GM12865 (cell line): ENCODE measurements at regions not wholly inside any gene's neighbourhood (a gene's known extent, or its start where the extent isn't known, plus 50 kb on each side); places are given as distances from the start of the nearest gene placed in this dataset.

Experiments
- DNase-seq: peaks from one replicate; pipeline ENCODE4 v3.0.0; 2010; ENCODE audit warnings: low read depth
- H3K4me3 ChIP-seq: 2 replicates; pipeline ENCODE4 v1.5.1; 2011; ENCODE audit warnings: mild to moderate bottlenecking, low read depth, low read length, control low read depth
- CTCF ChIP-seq: IDR thresholded peaks from 2 replicates; pipeline ENCODE4 v1.5.1; 2011; ENCODE audit warnings: low read length, control low read depth, low read depth, inconsistent platforms; ENCODE audit not compliant: insufficient read depth; ENCODE audit errors: missing control alignments

GRCh38 chr5:121497176-121497575, 354.5 kb upstream of the FTMT start:
- no peak for TF ChIP-seq CTCF
- H3K4me3 ChIP-seq: no peak overlapping the region
- no peak for DNase-seq

DNA sequence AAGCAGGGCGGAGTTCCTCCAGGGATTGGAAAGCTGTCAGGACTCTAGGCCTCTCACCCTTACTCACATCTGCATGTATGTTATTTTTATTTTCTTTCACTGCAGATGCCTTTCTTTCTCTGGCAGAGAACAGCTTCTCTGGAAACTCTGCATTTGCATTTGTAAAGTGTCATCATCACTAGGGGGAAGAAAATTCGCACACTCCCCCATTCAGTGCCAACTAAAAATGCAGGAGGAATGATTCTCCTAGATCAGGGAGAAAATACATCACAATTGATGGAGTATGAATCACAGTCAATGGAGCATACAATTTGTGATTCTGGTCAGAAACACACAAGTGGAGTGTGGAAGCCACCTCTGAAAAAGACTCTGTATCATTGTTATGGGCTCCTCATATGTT, 351.4 kb upstream of the FTMT start:
- no peak for TF ChIP-seq CTCF
- no peak overlapping the region for H3K4me3 ChIP-seq
- no peak for DNase-seq

DNA sequence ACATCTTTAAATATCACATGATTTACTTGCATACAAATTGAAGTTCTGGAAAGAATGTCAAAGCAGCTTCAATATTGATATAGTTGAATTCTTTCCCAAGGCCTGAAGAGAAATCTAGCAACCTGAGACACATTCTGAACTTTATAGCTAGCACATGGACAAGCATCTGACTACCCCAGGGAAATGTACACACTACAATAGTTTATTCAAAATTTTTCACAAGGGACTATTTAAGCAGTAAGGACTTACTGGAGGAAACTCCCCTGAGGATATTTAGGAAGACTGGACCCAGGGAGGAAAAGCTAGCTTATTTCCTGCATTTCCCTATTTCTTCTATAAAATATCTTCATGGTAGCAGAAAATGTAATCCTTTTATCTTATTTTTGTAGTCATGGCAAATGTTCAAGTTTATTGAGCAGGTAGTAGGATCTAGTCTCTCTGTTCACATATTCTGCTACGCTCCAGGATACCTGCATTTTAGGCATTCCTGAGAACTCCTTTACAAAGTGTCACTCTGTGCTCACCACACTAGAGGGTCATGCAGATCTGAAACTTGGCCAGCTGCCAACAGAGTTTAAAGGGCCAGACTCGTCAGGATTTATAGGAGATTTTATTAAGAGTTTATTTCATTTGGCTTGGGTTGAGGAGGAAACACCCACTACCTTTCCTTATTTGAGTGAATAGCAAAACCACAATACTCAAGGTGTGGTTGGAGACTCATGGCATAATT, 348.4 kb upstream of the FTMT start:
- peak; percentile 14 for DNase-seq
- TF ChIP-seq CTCF: no peak
- no peak overlapping the region for H3K4me3 ChIP-seq

GRCh38 chr5:121516997-121517396, 334.7 kb upstream of the FTMT start:
- no peak for TF ChIP-seq CTCF
- no peak overlapping the region for H3K4me3 ChIP-seq
- no peak for DNase-seq

DNA sequence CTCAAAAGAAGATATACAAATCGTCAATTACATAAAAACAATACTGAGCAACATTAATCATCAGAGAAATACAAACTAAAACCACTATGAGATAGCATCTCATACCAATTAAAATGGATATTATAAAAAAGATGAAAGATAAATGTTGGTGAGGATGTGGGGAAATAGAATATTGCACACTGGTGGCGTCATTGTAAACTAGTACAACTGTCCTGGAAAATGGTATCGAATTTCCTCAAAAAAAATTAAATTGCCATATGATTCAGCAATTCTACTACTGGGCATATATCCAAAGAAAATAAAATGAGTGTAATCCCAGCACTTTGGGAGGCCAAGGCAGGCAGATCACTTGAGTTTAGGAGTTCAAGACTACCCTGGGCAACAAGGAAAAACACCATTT, 326.0 kb upstream of the FTMT start:
- no peak for TF ChIP-seq CTCF
- no peak overlapping the region for H3K4me3 ChIP-seq
- no peak for DNase-seq

DNA sequence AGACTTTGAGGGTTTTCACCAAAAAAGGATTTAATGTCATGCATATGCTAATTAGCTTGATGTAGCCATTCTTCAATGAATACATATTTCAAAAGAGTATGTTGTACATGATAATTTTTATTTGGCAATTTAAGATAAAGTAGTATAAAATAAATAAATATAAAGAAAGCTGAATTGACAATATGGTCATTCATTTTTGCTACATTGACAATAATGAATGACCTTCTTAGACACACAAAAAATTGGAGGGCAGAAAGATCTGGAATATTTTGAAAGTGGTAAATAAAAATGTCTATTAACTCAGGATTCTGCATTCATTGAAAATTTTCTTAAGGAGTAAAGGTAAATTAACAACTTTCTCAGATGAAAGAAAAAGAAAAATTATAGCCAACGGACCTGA, 324.8 kb upstream of the FTMT start:
- H3K4me3 ChIP-seq: no peak overlapping the region
- no peak for DNase-seq
- no peak for TF ChIP-seq CTCF

DNA sequence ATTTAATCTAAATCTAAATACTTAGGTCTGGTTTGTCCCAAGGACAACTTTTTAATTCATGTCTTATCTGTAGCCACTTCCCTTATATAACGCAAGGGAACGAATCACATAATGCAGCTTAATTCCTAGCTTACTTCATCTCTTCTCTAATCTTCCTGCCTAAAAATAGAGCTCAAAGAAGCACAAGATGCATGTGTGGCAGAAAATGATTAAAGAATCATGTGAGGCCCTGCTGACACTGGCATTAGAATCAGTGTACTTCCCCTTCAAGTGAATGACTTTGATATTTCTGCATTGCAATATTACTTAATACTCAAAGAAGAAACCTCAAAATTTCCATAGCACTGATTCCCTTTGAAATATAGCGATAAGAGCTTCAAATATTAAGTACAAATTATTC, 317.9 kb upstream of the FTMT start:
- TF ChIP-seq CTCF: no peak
- no peak for DNase-seq
- no peak overlapping the region for H3K4me3 ChIP-seq
